ENCODE measurements at regions not wholly inside any gene's neighbourhood (a gene's known extent, or its start where the extent isn't known, plus 50 kb on each side); places are given as distances from the start of the nearest gene placed in this dataset.

- DNase-seq: no peak
- H3K9ac ChIP-seq (ENCODE audit: low read length): no peak overlapping the region
These were observed 290.8 kb upstream of the PCDH9 start for GRCh38 chr13:67520886-67521285.

GRCh38 chr13:67519356-67519755, 289.2 kb upstream of the PCDH9 start:
- H3F3A ChIP-seq (ENCODE audit: insufficient read depth, low read length): no peaks in the 10 kb centered on the region
- no peak overlapping the region for H3K9ac ChIP-seq (ENCODE audit: low read length)
- H3K4me3 ChIP-seq (ENCODE audit: low read length): no peak overlapping the region
- no peaks in the 10 kb centered on the region for H3K9me2 ChIP-seq (replicated peaks; ENCODE audit: insufficient read depth, low read length)
- H3K36me3 ChIP-seq (replicated peaks; ENCODE audit: insufficient read depth, low read length): no peaks in the 10 kb centered on the region
- H3K4me2 ChIP-seq (ENCODE audit: low read depth, low read length): no peak overlapping the region
- no peak overlapping the region for H3K27ac ChIP-seq (ENCODE audit: low read length)
- peaks cover 12% of the 10 kb centered on the region for H3K4me1 ChIP-seq (ENCODE audit: low read length)
- TF ChIP-seq CTCF (IDR thresholded peaks at IDR 0.05; ENCODE audit: low read length): no peak
- TF ChIP-seq EZH2phosphoT487 (IDR thresholded peaks at IDR 0.05; ENCODE audit: low read length): no peak
- no peak for TF ChIP-seq EZH2 (optimal IDR thresholded peaks at IDR 0.05; ENCODE audit: low read depth, low read length)
- H3K27me3 ChIP-seq (replicated peaks; ENCODE audit: insufficient read depth, low read length): no peaks in the 10 kb centered on the region
- no peaks in the 10 kb centered on the region for H3K79me2 ChIP-seq (ENCODE audit: low read length)
- no peaks in the 10 kb centered on the region for H3K9me3 ChIP-seq (replicated peaks; ENCODE audit: insufficient read depth, low read length)
- H2AFZ ChIP-seq (ENCODE audit: low read length): no peak overlapping the region
- no peaks in the 10 kb centered on the region for H4K20me1 ChIP-seq (ENCODE audit: insufficient read depth, low read length)
- no peak for DNase-seq

More at GRCh38 chr13:67520886-67521285, 290.8 kb upstream of the PCDH9 start:
- H2AFZ ChIP-seq (ENCODE audit: low read length): no peak overlapping the region
- TF ChIP-seq CTCF (IDR thresholded peaks at IDR 0.05; ENCODE audit: low read length) (no peak), EZH2phosphoT487 (IDR thresholded peaks at IDR 0.05; ENCODE audit: low read length) (no peak), EZH2 (optimal IDR thresholded peaks at IDR 0.05; ENCODE audit: low read depth, low read length) (no peak)
- no peaks in the 10 kb centered on the region for H4K20me1 ChIP-seq (ENCODE audit: insufficient read depth, low read length)
- no peaks in the 10 kb centered on the region for H3K9me2 ChIP-seq (replicated peaks; ENCODE audit: insufficient read depth, low read length)
- peaks cover 3% of the 10 kb centered on the region; the same call in 1 of the 2 replicates for H3K4me1 ChIP-seq (ENCODE audit: low read length)
- no peaks in the 10 kb centered on the region for H3K27me3 ChIP-seq (replicated peaks; ENCODE audit: insufficient read depth, low read length)
- no peak overlapping the region for H3K4me2 ChIP-seq (ENCODE audit: low read depth, low read length)
- no peaks in the 10 kb centered on the region for H3K36me3 ChIP-seq (replicated peaks; ENCODE audit: insufficient read depth, low read length)
- H3K4me3 ChIP-seq (ENCODE audit: low read length): no peak overlapping the region
- H3K27ac ChIP-seq (ENCODE audit: low read length): no peak overlapping the region
- no peaks in the 10 kb centered on the region for H3K9me3 ChIP-seq (replicated peaks; ENCODE audit: insufficient read depth, low read length)
- no peaks in the 10 kb centered on the region for H3F3A ChIP-seq (ENCODE audit: insufficient read depth, low read length)
- no peaks in the 10 kb centered on the region for H3K79me2 ChIP-seq (ENCODE audit: low read length)

- H2AFZ ChIP-seq (ENCODE audit: low read length): no peak overlapping the region
- no peak overlapping the region for H3K27ac ChIP-seq (ENCODE audit: low read length)
- H3K4me3 ChIP-seq (ENCODE audit: low read length): no peak overlapping the region
- H3K79me2 ChIP-seq (ENCODE audit: low read length): no peaks in the 10 kb centered on the region
- no peak overlapping the region for H3K9ac ChIP-seq (ENCODE audit: low read length)
- H3F3A ChIP-seq (ENCODE audit: insufficient read depth, low read length): no peaks in the 10 kb centered on the region
- H3K4me2 ChIP-seq (ENCODE audit: low read depth, low read length): no peak overlapping the region
- H3K9me2 ChIP-seq (replicated peaks; ENCODE audit: insufficient read depth, low read length): no peaks in the 10 kb centered on the region
- no peaks in the 10 kb centered on the region for H3K36me3 ChIP-seq (replicated peaks; ENCODE audit: insufficient read depth, low read length)
- DNase-seq: no peak
- H3K9me3 ChIP-seq (replicated peaks; ENCODE audit: insufficient read depth, low read length): no peaks in the 10 kb centered on the region
- H3K27me3 ChIP-seq (replicated peaks; ENCODE audit: insufficient read depth, low read length): no peaks in the 10 kb centered on the region
- TF ChIP-seq EZH2phosphoT487 (IDR thresholded peaks at IDR 0.05; ENCODE audit: low read length) (no peak), EZH2 (optimal IDR thresholded peaks at IDR 0.05; ENCODE audit: low read depth, low read length) (no peak), CTCF (IDR thresholded peaks at IDR 0.05; ENCODE audit: low read length) (no peak)
- peaks cover 12% of the 10 kb centered on the region for H3K4me1 ChIP-seq (ENCODE audit: low read length)
- no peaks in the 10 kb centered on the region for H4K20me1 ChIP-seq (ENCODE audit: insufficient read depth, low read length)
These were observed 288.6 kb upstream of the PCDH9 start for GRCh38 chr13:67518785-67519184.
